ENCODE measurements at regions not wholly inside any gene's neighbourhood (a gene's known extent, or its start where the extent isn't known, plus 50 kb on each side); places are given as distances from the start of the nearest gene placed in this dataset.

- ATAC-seq, result no peak
- Mint-ChIP-seq H3K4me3 (no peak overlapping the region), H3K27ac (no peak overlapping the region), H3K27me3 (no peaks in the 10 kb centered on the region), H3K4me1 (no peaks in the 10 kb centered on the region), H3K9me3 (ENCODE audit: low read depth) (no peaks in the 10 kb centered on the region), H3K36me3 (ENCODE audit: low read depth) (no peaks in the 10 kb centered on the region)
- no peak for DNase-seq
- POLR2A ChIA-PET, result no interaction called here
- intact Hi-C loops (cut with DNase I, micrococcal nuclease), result no loop called here
- CTCF ChIA-PET, result interaction anchor here (0.9 to 1.1 kb wide), 2 partner anchors 14 to 388 kb away, joined by 3 read pairs; no protein-coding TSS in a partner anchor
Observed at GRCh38 chr2:60167089-60167488, 386.4 kb downstream of the BCL11A start.

GRCh38 chr2:60163691-60164090, 389.8 kb downstream of the BCL11A start:
- intact Hi-C loops (cut with DNase I, micrococcal nuclease), result no loop called here
- CTCF ChIA-PET, result interaction anchor here (0.7 kb wide), 1 partner anchor 386 kb away, joined by 3 read pairs; no protein-coding TSS in a partner anchor
- DNase-seq (no peak), ATAC-seq (no peak)
- H3K9me3 Mint-ChIP-seq (ENCODE audit: low read depth), result no peaks in the 10 kb centered on the region
- H3K4me3 Mint-ChIP-seq, result no peak overlapping the region
- H3K27ac Mint-ChIP-seq, result no peak overlapping the region
- H3K36me3 Mint-ChIP-seq (ENCODE audit: low read depth), result no peaks in the 10 kb centered on the region
- no peaks in the 10 kb centered on the region for H3K4me1 Mint-ChIP-seq
- POLR2A ChIA-PET, result no interaction called here
- H3K27me3 Mint-ChIP-seq, result no peaks in the 10 kb centered on the region

GRCh38 chr2:60159519-60159918, 393.9 kb downstream of the BCL11A start:
- Mint-ChIP-seq H3K9me3 (ENCODE audit: low read depth) (no peaks in the 10 kb centered on the region), H3K4me3 (no peak overlapping the region), H3K27ac (no peak overlapping the region), H3K27me3 (peaks cover 2% of the 10 kb centered on the region), H3K4me1 (no peaks in the 10 kb centered on the region), H3K36me3 (ENCODE audit: low read depth) (no peaks in the 10 kb centered on the region)
- ChIA-PET POLR2A (no interaction called here), CTCF (no interaction called here)
- no peak for ATAC-seq
- intact Hi-C loops (cut with DNase I, micrococcal nuclease), result loop anchor here in 1 of 2 experiments (10.0 kb wide), 1 partner anchor 855 kb away; no protein-coding TSS in a partner anchor
- no peak for DNase-seq

GRCh38 chr2:60158262-60158661, 395.2 kb downstream of the BCL11A start:
- H3K36me3 Mint-ChIP-seq (ENCODE audit: low read depth), result no peaks in the 10 kb centered on the region
- POLR2A ChIA-PET, result no interaction called here
- CTCF ChIA-PET, result no interaction called here
- peaks cover 2% of the 10 kb centered on the region for H3K27me3 Mint-ChIP-seq
- no peak overlapping the region for H3K27ac Mint-ChIP-seq
- no peak overlapping the region for H3K4me3 Mint-ChIP-seq
- intact Hi-C loops (cut with DNase I, micrococcal nuclease), result loop anchor here in 1 of 2 experiments (10.0 kb wide), 1 partner anchor 853 kb away; no protein-coding TSS in a partner anchor
- DNase-seq (no peak), ATAC-seq (no peak)
- no peaks in the 10 kb centered on the region for H3K4me1 Mint-ChIP-seq
- no peaks in the 10 kb centered on the region for H3K9me3 Mint-ChIP-seq (ENCODE audit: low read depth)

- no peak overlapping the region for H3K27ac Mint-ChIP-seq
- CTCF ChIA-PET, result no interaction called here
- DNase-seq, result no peak
Observed at GRCh38 chr2:60157283-60157682, 396.2 kb downstream of the BCL11A start.

GRCh38 chr2:60154142-60154541, 399.3 kb downstream of the BCL11A start:
- peaks cover 2% of the 10 kb centered on the region for H3K27me3 Mint-ChIP-seq
- peaks cover 2% of the 10 kb centered on the region for H3K9me3 Mint-ChIP-seq (ENCODE audit: low read depth)
- H3K36me3 Mint-ChIP-seq (ENCODE audit: low read depth), result no peaks in the 10 kb centered on the region
- H3K27ac Mint-ChIP-seq, result no peak overlapping the region
- peaks cover 2% of the 10 kb centered on the region for H3K4me1 Mint-ChIP-seq
- ChIA-PET POLR2A (no interaction called here), CTCF (interaction anchor here (1.0 kb wide), 1 partner anchor 13 kb away, joined by 3 read pairs; no protein-coding TSS in a partner anchor)
- no peak for ATAC-seq
- DNase-seq, result no peak
- H3K4me3 Mint-ChIP-seq, result no peak overlapping the region
- intact Hi-C loops (cut with DNase I, micrococcal nuclease), result loop anchor here (5.0 to 10.0 kb wide), 2 partner anchors 849 to 1392 kb away; no protein-coding TSS in a partner anchor

More at GRCh38 chr2:60157283-60157682, 396.2 kb downstream of the BCL11A start:
- Mint-ChIP-seq H3K4me3 (no peak overlapping the region), H3K9me3 (ENCODE audit: low read depth) (peaks cover 2% of the 10 kb centered on the region), H3K27me3 (peaks cover 2% of the 10 kb centered on the region), H3K4me1 (no peaks in the 10 kb centered on the region), H3K36me3 (ENCODE audit: low read depth) (no peaks in the 10 kb centered on the region)
- POLR2A ChIA-PET, result no interaction called here
- ATAC-seq, result no peak
- intact Hi-C loops (cut with DNase I, micrococcal nuclease), result loop anchor here in 1 of 2 experiments (10.0 kb wide), 1 partner anchor 852 kb away; no protein-coding TSS in a partner anchor

- H3K4me1 Mint-ChIP-seq, result peaks cover 9% of the 10 kb centered on the region
- ChIA-PET POLR2A (no interaction called here), CTCF (interaction anchor here (1.0 kb wide), 2 partner anchors 9 to 506 kb away, joined by 3 read pairs; no protein-coding TSS in a partner anchor)
- H3K9me3 Mint-ChIP-seq (ENCODE audit: low read depth), result peaks cover 2% of the 10 kb centered on the region
- no peak overlapping the region for H3K4me3 Mint-ChIP-seq
- no peaks in the 10 kb centered on the region for H3K36me3 Mint-ChIP-seq (ENCODE audit: low read depth)
- no peak overlapping the region for H3K27ac Mint-ChIP-seq
- DNase-seq, result no peak
- no peak for ATAC-seq
- peaks cover 2% of the 10 kb centered on the region for H3K27me3 Mint-ChIP-seq
- intact Hi-C loops (cut with DNase I, micrococcal nuclease), result loop anchor here (5.0 to 10.0 kb wide), 2 partner anchors 848 to 1390 kb away; no protein-coding TSS in a partner anchor
Observed at GRCh38 chr2:60152226-60152833, 401.1 kb downstream of the BCL11A start.

GRCh38 chr2:60149176-60149575, 404.3 kb downstream of the BCL11A start:
- no peak overlapping the region for H3K4me3 Mint-ChIP-seq
- no peak for ATAC-seq
- no peaks in the 10 kb centered on the region for H3K36me3 Mint-ChIP-seq (ENCODE audit: low read depth)
- no peak for DNase-seq
- peaks cover 2% of the 10 kb centered on the region for H3K9me3 Mint-ChIP-seq (ENCODE audit: low read depth)
- intact Hi-C loops (cut with DNase I, micrococcal nuclease), result loop anchor here in 1 of 2 experiments (2.0 kb wide), 1 partner anchor 848 kb away; no protein-coding TSS in a partner anchor
- no peaks in the 10 kb centered on the region for H3K27me3 Mint-ChIP-seq
- H3K4me1 Mint-ChIP-seq, result peaks cover 9% of the 10 kb centered on the region
- ChIA-PET POLR2A (no interaction called here), CTCF (interaction anchor here (0.6 kb wide), 1 partner anchor 824 kb away, joined by 3 read pairs; no protein-coding TSS in a partner anchor)
- H3K27ac Mint-ChIP-seq, result no peak overlapping the region

- ATAC-seq (peak; percentile 68), DNase-seq (peak; percentile 18)
- ChIA-PET CTCF (interaction anchor here (0.6 kb wide), 1 partner anchor 824 kb away, joined by 3 read pairs; no protein-coding TSS in a partner anchor), POLR2A (no interaction called here)
- intact Hi-C loops (cut with DNase I, micrococcal nuclease), result loop anchor here in 1 of 2 experiments (1.0 to 2.0 kb wide), 2 partner anchors 12 to 848 kb away; no protein-coding TSS in a partner anchor
- Mint-ChIP-seq H3K9me3 (ENCODE audit: low read depth) (peaks cover 2% of the 10 kb centered on the region), H3K36me3 (ENCODE audit: low read depth) (no peaks in the 10 kb centered on the region), H3K27me3 (no peaks in the 10 kb centered on the region), H3K4me3 (no peak overlapping the region), H3K4me1 (peaks cover 9% of the 10 kb centered on the region), H3K27ac (no peak overlapping the region)
Observed at GRCh38 chr2:60148716-60149115, 404.7 kb downstream of the BCL11A start.

- CTCF ChIA-PET, result interaction anchor here (0.6 kb wide), 1 partner anchor 626 kb away, joined by 3 read pairs; no protein-coding TSS in a partner anchor
- ATAC-seq (no peak), DNase-seq (no peak)
- H3K27ac Mint-ChIP-seq, result no peak overlapping the region
- POLR2A ChIA-PET, result no interaction called here
- no peaks in the 10 kb centered on the region for H3K36me3 Mint-ChIP-seq (ENCODE audit: low read depth)
- H3K27me3 Mint-ChIP-seq, result no peaks in the 10 kb centered on the region
- H3K4me1 Mint-ChIP-seq, result no peaks in the 10 kb centered on the region
- intact Hi-C loops (cut with DNase I, micrococcal nuclease), result no loop called here
- peaks cover 10% of the 10 kb centered on the region for H3K9me3 Mint-ChIP-seq (ENCODE audit: low read depth)
- no peak overlapping the region for H3K4me3 Mint-ChIP-seq
Observed at GRCh38 chr2:60140185-60140584, 413.3 kb downstream of the BCL11A start.

- ChIA-PET CTCF (interaction anchor here (1.2 kb wide), 1 partner anchor 36 kb away, joined by 3 read pairs; no protein-coding TSS in a partner anchor), POLR2A (no interaction called here)
- H3K27ac Mint-ChIP-seq, result no peak overlapping the region
- intact Hi-C loops (cut with DNase I, micrococcal nuclease), result loop anchor here in 1 of 2 experiments (1.0 kb wide), 1 partner anchor 11 kb away; no protein-coding TSS in a partner anchor
- no peak overlapping the region for H3K4me3 Mint-ChIP-seq
- H3K27me3 Mint-ChIP-seq, result no peaks in the 10 kb centered on the region
- ATAC-seq (no peak), DNase-seq (no peak)
- H3K36me3 Mint-ChIP-seq (ENCODE audit: low read depth), result no peaks in the 10 kb centered on the region
- peaks cover 12% of the 10 kb centered on the region for H3K9me3 Mint-ChIP-seq (ENCODE audit: low read depth)
- H3K4me1 Mint-ChIP-seq, result no peaks in the 10 kb centered on the region
Observed at GRCh38 chr2:60136913-60137312, 416.5 kb downstream of the BCL11A start.

GRCh38 chr2:60127191-60127590, 426.3 kb downstream of the BCL11A start:
- ATAC-seq (no peak), DNase-seq (no peak)
- Mint-ChIP-seq H3K27me3 (no peaks in the 10 kb centered on the region), H3K27ac (no peak overlapping the region), H3K4me3 (no peak overlapping the region), H3K9me3 (ENCODE audit: low read depth) (peaks cover 5% of the 10 kb centered on the region), H3K4me1 (no peaks in the 10 kb centered on the region), H3K36me3 (ENCODE audit: low read depth) (no peaks in the 10 kb centered on the region)
- intact Hi-C loops (cut with DNase I, micrococcal nuclease), result no loop called here
- POLR2A ChIA-PET, result no interaction called here
- CTCF ChIA-PET, result no interaction called here
